T-cell (primary cell): ENCODE measurements at regions not wholly inside any gene's neighbourhood (a gene's known extent, or its start where the extent isn't known, plus 50 kb on each side); places are given as distances from the start of the nearest gene placed in this dataset.

Source experiments
- ATAC-seq, 4 experiments: fragments of 200-7000 bp in 3 of 4; fragments of 150-1000 bp in 1 of 4; cut with Tn5 transposase; replicated peaks in 1 of 4; 1 replicate in 3 of 4; 2 replicates in 1 of 4; pipeline ENCODE4 v1.10.0; 2021; ENCODE audit warnings: moderate library complexity in 3 of 4, mild to moderate bottlenecking in 2 of 4, moderate number of reproducible peaks in 1 of 4
- CTCF ChIA-PET, 2 donors: fragments of 300-600 bp; sonication (Branson Sonifier 250); formaldehyde crosslinking; loops; one replicate each; lab custom pipeline; 2022; ENCODE audit warnings: antibody characterized with exemption in 2 of 2; lab: Charles Lee
- POLR2A ChIA-PET, 2 donors: fragments of 300-600 bp; sonication (Branson Sonifier 250); formaldehyde crosslinking; loops; one replicate each; lab custom pipeline; 2022; ENCODE audit warnings: antibody characterized with exemption in 2 of 2; lab: Charles Lee
- DNase-seq, 35 experiments: peaks; one replicate each; pipeline versions ENCODE4 v3.0.0 to v3.0.0-alpha.2; 2013 to 2023
- H3K27ac ChIP-seq: one replicate; pipeline ENCODE4 v1.5.1; 2013; ENCODE audit warnings: low read length
- H3K27me3 ChIP-seq, 2 experiments: replicated peaks in 1 of 2; 1 replicate in 1 of 2; 2 replicates in 1 of 2; pipeline versions ENCODE4 v1.6.1 to v1.7.0; 2013; ENCODE audit warnings: low read length in 1 of 2, mixed read lengths in 1 of 2; ENCODE audit not compliant: control insufficient read depth in 2 of 2, insufficient read depth in 2 of 2; ENCODE audit errors: extremely low read depth in 1 of 2
- H3K36me3 ChIP-seq, 2 donors: 1 replicate in 1 of 2; 2 replicates in 1 of 2; pipeline versions ENCODE4 v1.6.1 to v1.7.0; 2013; ENCODE audit warnings: low read length in 1 of 2; ENCODE audit not compliant: control insufficient read depth in 2 of 2, insufficient read depth in 1 of 2; ENCODE audit errors: extremely low read depth in 1 of 2
- H3K4me1 ChIP-seq, 2 experiments: 1 replicate in 1 of 2; 2 replicates in 1 of 2; pipeline versions ENCODE4 v1.6.1 to v1.7.0; 2013; ENCODE audit warnings: low read length in 2 of 2, mixed read lengths in 1 of 2; ENCODE audit not compliant: insufficient read depth in 2 of 2, control insufficient read depth in 1 of 2; ENCODE audit errors: extremely low read depth in 1 of 2
- H3K4me3 ChIP-seq, 2 donors: 1 replicate in 1 of 2; 2 replicates in 1 of 2; pipeline versions ENCODE4 v1.5.1 to v1.7.0; 2013; ENCODE audit warnings: mild to moderate bottlenecking in 2 of 2, low read length in 1 of 2, moderate library complexity in 1 of 2; ENCODE audit not compliant: control insufficient read depth in 1 of 2; ENCODE audit errors: extremely low read depth in 1 of 2
- H3K9me3 ChIP-seq: 2 replicates; pipeline ENCODE4 v1.7.0; 2013
- H3K27ac Mint-ChIP-seq, 2 donors: one replicate each; pipeline ENCODE4 v1.8.0; 2020 to 2021; ENCODE audit warnings: mild to moderate bottlenecking in 2 of 2, mixed read lengths in 2 of 2
- H3K27me3 Mint-ChIP-seq, 2 donors: one replicate each; pipeline ENCODE4 v1.8.0; 2021 to 2022; ENCODE audit warnings: mixed read lengths in 2 of 2
- H3K36me3 Mint-ChIP-seq: one replicate; pipeline ENCODE4 v1.8.0; 2021; ENCODE audit warnings: mixed read lengths
- H3K4me1 Mint-ChIP-seq, 3 donors: one replicate each; pipeline ENCODE4 v1.8.0; 2020 to 2022; ENCODE audit warnings: mixed read lengths in 3 of 3, mild to moderate bottlenecking in 1 of 3
- H3K4me3 Mint-ChIP-seq, 3 donors: one replicate each; pipeline ENCODE4 v1.8.0; 2020 to 2022; ENCODE audit warnings: mild to moderate bottlenecking in 3 of 3, mixed read lengths in 3 of 3, moderate library complexity in 3 of 3
- H3K9me3 Mint-ChIP-seq, 3 donors: one replicate each; pipeline ENCODE4 v1.8.0; 2020 to 2022; ENCODE audit warnings: mixed read lengths in 3 of 3
- WGBS: methylation state at CpG from one replicate; pipeline ENCODE4 v1.1.5; 2013; ENCODE audit warnings: missing lambda C conversion rate; ENCODE audit not compliant: insufficient coverage; 5-methylcytosine and 5-hydroxymethylcytosine counted together

DNA sequence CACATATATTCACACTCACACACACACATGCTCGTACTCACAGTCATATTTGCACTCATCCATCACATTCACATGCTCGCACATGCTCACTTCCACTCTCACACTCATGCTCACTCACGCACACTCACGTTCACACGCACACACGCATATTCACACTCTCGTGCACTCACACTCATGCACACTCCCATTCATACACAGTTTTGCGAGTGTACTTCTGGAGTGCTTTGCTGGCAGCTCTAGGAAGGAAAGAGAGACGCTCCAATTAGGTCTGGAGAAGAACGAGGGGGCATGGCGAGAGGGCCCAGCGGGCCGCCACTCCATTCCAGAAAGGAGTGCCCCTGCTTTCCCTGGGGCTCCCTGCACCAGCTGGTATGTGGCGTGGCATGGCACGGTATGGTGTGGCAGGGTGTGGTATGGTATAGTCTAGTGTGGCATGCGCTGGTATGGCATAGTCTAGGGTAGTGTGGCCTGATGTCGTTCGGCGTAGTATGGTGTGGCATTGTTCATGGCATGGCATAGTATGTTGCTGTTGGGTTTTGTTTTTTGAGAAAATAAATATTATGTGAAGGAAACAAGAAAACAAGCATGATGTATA, 216.8 kb upstream of the CDYL start:
- no peak for DNase-seq
- ChIA-PET POLR2A (no interaction called here), CTCF (no interaction called here)
- H3K27me3 ChIP-seq, result peaks cover 0 to 7% of the 10 kb centered on the region in 2 experiments
- H3K9me3 ChIP-seq, result no peaks in the 10 kb centered on the region
- H3K4me1 Mint-ChIP-seq, result no peaks in the 10 kb centered on the region
- 94% methylated on average over 15 of the region's 19 CpGs for WGBS
- no peak overlapping the region for H3K4me3 Mint-ChIP-seq
- H3K27me3 Mint-ChIP-seq, result peaks cover 2 to 14% of the 10 kb centered on the region in 2 donors
- no peaks in the 10 kb centered on the region for H3K9me3 Mint-ChIP-seq
- no peaks in the 10 kb centered on the region for H3K4me1 ChIP-seq
- no peak for ATAC-seq
- no peaks in the 10 kb centered on the region for H3K36me3 ChIP-seq
- no peak overlapping the region for H3K27ac Mint-ChIP-seq
- no peak overlapping the region for H3K4me3 ChIP-seq
- no peak overlapping the region for H3K27ac ChIP-seq
- H3K36me3 Mint-ChIP-seq, result no peaks in the 10 kb centered on the region

DNA sequence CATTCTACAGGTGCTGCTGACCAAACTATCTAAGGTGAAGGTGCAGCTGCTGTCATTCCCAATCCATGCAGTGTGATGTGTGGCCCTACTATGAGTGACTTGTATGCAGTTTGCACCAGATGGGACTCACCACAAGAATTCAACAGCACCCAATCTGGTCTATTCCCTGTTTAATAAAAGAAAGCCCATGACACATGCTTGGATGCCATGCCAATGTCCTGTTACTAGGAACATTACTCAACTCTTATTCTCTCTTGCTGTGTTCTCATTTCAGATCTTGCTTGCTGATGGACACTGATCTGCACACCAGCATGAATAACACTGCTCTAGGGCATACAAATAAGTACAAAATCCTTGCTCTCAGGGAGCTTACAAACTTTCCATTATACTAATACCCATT, 221.6 kb upstream of the CDYL start:
- H3K36me3 Mint-ChIP-seq, result no peaks in the 10 kb centered on the region

DNA sequence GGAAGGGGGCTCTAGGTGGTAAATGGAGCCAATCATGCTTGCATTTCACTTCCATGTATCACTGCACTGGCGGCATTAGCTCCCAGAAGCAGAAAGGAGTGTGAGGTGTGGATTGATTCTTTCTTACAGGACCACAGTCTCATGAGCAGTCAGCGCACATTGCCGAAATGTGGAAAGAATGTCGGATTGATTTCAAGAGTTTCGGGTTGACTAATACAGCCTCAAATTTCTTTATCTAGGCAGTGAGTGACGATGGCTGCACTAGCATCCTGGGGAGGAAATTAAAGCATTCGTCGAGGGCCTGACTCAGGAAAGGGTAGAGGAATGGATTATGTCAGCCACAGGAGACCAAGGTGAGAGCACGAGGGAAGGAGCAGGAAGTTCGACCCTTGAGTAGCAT, 222.8 kb upstream of the CDYL start:
- no peak overlapping the region for H3K27ac Mint-ChIP-seq
- peaks cover 0 to 6% (median 3%) of the 10 kb centered on the region in 3 donors for H3K9me3 Mint-ChIP-seq
- Histone ChIP-seq H3K4me1 (no peaks in the 10 kb centered on the region), H3K4me3 (no peak overlapping the region), H3K9me3 (no peaks in the 10 kb centered on the region), H3K36me3 (no peaks in the 10 kb centered on the region), H3K27ac (no peak overlapping the region), H3K27me3 (peaks cover 0 to 21% of the 10 kb centered on the region in 2 experiments)
- 32% methylated on average over 5 of the region's 10 CpGs for WGBS
- ChIA-PET CTCF (no interaction called here), POLR2A (no interaction called here)
- ATAC-seq (no peak), DNase-seq (no peak)
- no peaks in the 10 kb centered on the region for H3K36me3 Mint-ChIP-seq
- no peaks in the 10 kb centered on the region for H3K4me1 Mint-ChIP-seq
- H3K4me3 Mint-ChIP-seq, result no peak overlapping the region
- peaks cover 17 to 25% of the 10 kb centered on the region in 2 donors for H3K27me3 Mint-ChIP-seq

More for the DNA sequence above, 221.6 kb upstream of the CDYL start:
- DNase-seq (no peak), ATAC-seq (no peak)
- no peaks in the 10 kb centered on the region for H3K36me3 ChIP-seq
- H3K4me3 ChIP-seq, result no peak overlapping the region
- no peaks in the 10 kb centered on the region for H3K4me1 Mint-ChIP-seq
- peaks cover 0 to 27% of the 10 kb centered on the region in 2 experiments for H3K27me3 ChIP-seq
- H3K27me3 Mint-ChIP-seq, result peaks cover 18 to 25% of the 10 kb centered on the region in 2 donors
- no peaks in the 10 kb centered on the region for H3K4me1 ChIP-seq
- ChIA-PET CTCF (no interaction called here), POLR2A (no interaction called here)
- H3K9me3 ChIP-seq, result no peaks in the 10 kb centered on the region
- no peak overlapping the region for H3K27ac ChIP-seq
- H3K9me3 Mint-ChIP-seq, result peaks cover 0 to 6% (median 3%) of the 10 kb centered on the region in 3 donors
- no peak overlapping the region for H3K4me3 Mint-ChIP-seq
- H3K27ac Mint-ChIP-seq, result no peak overlapping the region

DNA sequence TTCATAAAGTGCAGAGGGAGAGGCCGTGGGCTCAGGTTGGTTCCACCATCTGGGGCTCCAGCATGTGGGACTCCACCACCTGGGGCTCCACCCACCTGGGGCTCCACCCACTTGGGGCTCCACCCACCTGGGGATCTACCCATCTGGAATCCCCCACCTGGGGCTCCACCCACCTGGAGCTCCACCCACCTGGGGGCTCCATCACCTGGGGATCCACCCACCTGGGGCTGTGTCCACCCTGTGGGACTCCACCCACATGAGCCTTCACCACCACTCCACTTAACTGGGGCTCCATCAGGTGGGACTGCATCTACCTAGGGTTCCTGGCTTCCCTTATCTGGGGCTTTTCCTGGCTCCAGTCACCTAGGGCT, 226.0 kb upstream of the CDYL start:
- H3K9me3 ChIP-seq, result no peaks in the 10 kb centered on the region
- WGBS, result 100% methylated on average over 1 of the region's 1 CpG
- H3K9me3 Mint-ChIP-seq, result peaks cover 0 to 6% (median 3%) of the 10 kb centered on the region in 3 donors
- H3K36me3 Mint-ChIP-seq, result no peaks in the 10 kb centered on the region
- H3K36me3 ChIP-seq, result no peaks in the 10 kb centered on the region
- H3K4me1 Mint-ChIP-seq, result no peaks in the 10 kb centered on the region
- ATAC-seq (no peak), DNase-seq (no peak)
- ChIA-PET CTCF (interaction anchor here in 1 of 2 donors (0.6 kb wide), 1 partner anchor 102 kb away, joined by 3 read pairs; no protein-coding TSS in a partner anchor), POLR2A (no interaction called here)
- no peaks in the 10 kb centered on the region for H3K4me1 ChIP-seq
- H3K27me3 Mint-ChIP-seq, result peaks cover 17 to 19% of the 10 kb centered on the region in 2 donors
- no peak overlapping the region for H3K4me3 Mint-ChIP-seq
- H3K27me3 ChIP-seq, result peaks cover 0 to 21% of the 10 kb centered on the region in 2 experiments
- H3K4me3 ChIP-seq, result no peak overlapping the region
- no peak overlapping the region for H3K27ac Mint-ChIP-seq
- H3K27ac ChIP-seq, result no peak overlapping the region

DNA sequence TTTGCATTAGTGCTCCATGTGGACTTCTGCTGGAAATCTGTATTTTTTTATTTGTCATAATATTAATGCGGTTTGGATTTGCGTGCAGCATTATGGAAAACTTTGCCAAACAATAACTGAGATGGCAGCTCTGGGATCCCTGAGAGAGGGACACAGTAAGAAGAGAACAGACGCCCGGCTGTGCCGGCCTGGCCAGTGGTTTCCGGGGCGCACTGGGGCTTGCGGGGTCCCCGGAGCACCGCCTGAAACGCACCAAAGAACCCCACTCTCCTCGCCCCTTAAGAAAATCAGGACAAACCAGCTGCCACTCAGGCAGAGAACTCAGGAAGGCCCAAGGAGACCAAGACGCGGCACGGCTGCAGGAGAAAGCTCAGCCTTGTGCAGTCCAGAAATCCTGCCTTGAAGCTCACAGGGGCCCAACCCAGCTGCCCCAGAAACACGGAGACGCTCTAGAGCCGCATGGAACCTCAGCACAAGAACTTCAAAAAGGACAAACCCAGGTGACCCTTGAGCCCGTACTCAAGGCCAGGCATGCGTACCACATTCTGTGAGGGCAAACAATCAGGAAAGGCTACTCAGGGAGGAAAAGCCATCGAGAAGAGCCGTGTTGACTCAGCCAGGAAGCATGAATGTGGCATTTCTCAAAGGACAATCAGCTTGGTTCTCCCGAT, 226.5 kb upstream of the CDYL start:
- Mint-ChIP-seq H3K27me3 (peaks cover 17 to 19% of the 10 kb centered on the region in 2 donors), H3K9me3 (peaks cover 0 to 6% (median 3%) of the 10 kb centered on the region in 3 donors), H3K36me3 (no peaks in the 10 kb centered on the region), H3K27ac (no peak overlapping the region), H3K4me1 (no peaks in the 10 kb centered on the region), H3K4me3 (no peak overlapping the region)
- WGBS, result 95% methylated on average over 21 of the region's 23 CpGs
- Histone ChIP-seq H3K9me3 (no peaks in the 10 kb centered on the region), H3K27me3 (peaks cover 0 to 21% of the 10 kb centered on the region in 2 experiments), H3K4me1 (no peaks in the 10 kb centered on the region), H3K4me3 (no peak overlapping the region), H3K36me3 (no peaks in the 10 kb centered on the region), H3K27ac (no peak overlapping the region)
- ChIA-PET POLR2A (no interaction called here), CTCF (interaction anchor here in 1 of 2 donors (0.6 kb wide), 1 partner anchor 102 kb away, joined by 3 read pairs; no protein-coding TSS in a partner anchor)
- no peak for ATAC-seq
- no peak for DNase-seq

DNA sequence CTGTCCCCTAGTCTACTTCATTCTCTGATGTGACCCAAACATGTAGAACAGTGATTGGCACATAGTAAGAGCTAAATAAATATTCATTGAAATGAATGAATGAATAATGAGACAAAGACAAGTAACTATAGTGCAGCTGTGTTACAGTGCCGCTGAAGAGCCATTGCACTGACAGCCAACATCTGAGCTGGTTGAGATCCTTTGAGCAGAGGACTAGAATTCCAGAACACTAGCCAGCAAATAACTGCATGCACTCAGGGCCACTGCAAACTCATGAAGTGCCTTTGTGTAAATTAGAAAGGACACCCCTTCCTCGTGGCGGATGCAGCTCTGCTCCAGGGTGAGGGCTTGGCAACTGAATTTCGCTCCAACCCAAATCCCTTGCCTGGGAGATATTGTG, 230.3 kb upstream of the CDYL start:
- ChIA-PET CTCF (no interaction called here), POLR2A (no interaction called here)
- Mint-ChIP-seq H3K9me3 (peaks cover 0 to 3% (median 2%) of the 10 kb centered on the region in 3 donors), H3K4me1 (no peaks in the 10 kb centered on the region), H3K4me3 (no peak overlapping the region), H3K27ac (no peak overlapping the region), H3K27me3 (peaks cover 0 to 3% of the 10 kb centered on the region in 2 donors), H3K36me3 (no peaks in the 10 kb centered on the region)
- 30% methylated on average over 3 of the region's 4 CpGs for WGBS
- H3K27ac ChIP-seq, result no peak overlapping the region
- no peaks in the 10 kb centered on the region for H3K9me3 ChIP-seq
- DNase-seq, result no peak
- no peak for ATAC-seq
- no peaks in the 10 kb centered on the region for H3K36me3 ChIP-seq
- peaks cover 0 to 8% of the 10 kb centered on the region in 2 experiments for H3K27me3 ChIP-seq
- no peak overlapping the region for H3K4me3 ChIP-seq
- H3K4me1 ChIP-seq, result no peaks in the 10 kb centered on the region
